Cardiac muscle cell (in vitro differentiated cells and primary cell): ENCODE measurements at regions not wholly inside any gene's neighbourhood (a gene's known extent, or its start where the extent isn't known, plus 50 kb on each side); places are given as distances from the start of the nearest gene placed in this dataset.
A peak's percentile ranks its signal among the peaks of the same experiment; 100 is the strongest.

Source experiments
- DNase-seq, 2 donors: peaks; one replicate each; pipeline versions ENCODE4 v3.0.0 to v3.0.0-alpha.2; 2010 to 2017; ENCODE audit warnings: low read depth in 1 of 2, low spot score in 1 of 2
- H3K27ac ChIP-seq: fragments of 200-600 bp; sonication (generic); 2 replicates; pipeline ENCODE4 v1.5.1; 2016
- H3K27me3 ChIP-seq: fragments of 200-600 bp; sonication (generic); 2 replicates; pipeline ENCODE4 v1.6.0; 2016; ENCODE audit warnings: control low read depth
- H3K36me3 ChIP-seq: fragments of 200-600 bp; sonication (generic); 2 replicates; pipeline ENCODE4 v1.5.1; 2016; ENCODE audit warnings: control low read depth
- H3K4me1 ChIP-seq: fragments of 200-600 bp; sonication (generic); 2 replicates; pipeline ENCODE4 v1.8.1; 2017; ENCODE audit warnings: low read depth, mild to moderate bottlenecking, mixed run types
- H3K4me3 ChIP-seq: fragments of 200-600 bp; sonication (generic); 2 replicates; pipeline ENCODE4 v1.5.1; 2016; ENCODE audit warnings: mild to moderate bottlenecking
- H3K9me3 ChIP-seq: fragments of 200-600 bp; sonication (generic); 2 replicates; pipeline ENCODE4 v1.5.1; 2017; ENCODE audit warnings: low read depth, mild to moderate bottlenecking, control low read depth
- TF ChIP-seq, protein P1 (sequence below): IDR thresholded peaks from 2 replicates; pipeline ENCODE4 v1.5.1; 2012; ENCODE audit warnings: low read depth, mild to moderate bottlenecking, low read length

- H3K27me3 ChIP-seq = no peaks in the 10 kb centered on the region
- H3K27ac ChIP-seq = no peak overlapping the region
- H3K4me1 ChIP-seq = no peaks in the 10 kb centered on the region
- no peaks in the 10 kb centered on the region for H3K36me3 ChIP-seq
- H3K9me3 ChIP-seq = no peaks in the 10 kb centered on the region
- no peak overlapping the region for H3K4me3 ChIP-seq
- TF ChIP-seq, protein P1, sequence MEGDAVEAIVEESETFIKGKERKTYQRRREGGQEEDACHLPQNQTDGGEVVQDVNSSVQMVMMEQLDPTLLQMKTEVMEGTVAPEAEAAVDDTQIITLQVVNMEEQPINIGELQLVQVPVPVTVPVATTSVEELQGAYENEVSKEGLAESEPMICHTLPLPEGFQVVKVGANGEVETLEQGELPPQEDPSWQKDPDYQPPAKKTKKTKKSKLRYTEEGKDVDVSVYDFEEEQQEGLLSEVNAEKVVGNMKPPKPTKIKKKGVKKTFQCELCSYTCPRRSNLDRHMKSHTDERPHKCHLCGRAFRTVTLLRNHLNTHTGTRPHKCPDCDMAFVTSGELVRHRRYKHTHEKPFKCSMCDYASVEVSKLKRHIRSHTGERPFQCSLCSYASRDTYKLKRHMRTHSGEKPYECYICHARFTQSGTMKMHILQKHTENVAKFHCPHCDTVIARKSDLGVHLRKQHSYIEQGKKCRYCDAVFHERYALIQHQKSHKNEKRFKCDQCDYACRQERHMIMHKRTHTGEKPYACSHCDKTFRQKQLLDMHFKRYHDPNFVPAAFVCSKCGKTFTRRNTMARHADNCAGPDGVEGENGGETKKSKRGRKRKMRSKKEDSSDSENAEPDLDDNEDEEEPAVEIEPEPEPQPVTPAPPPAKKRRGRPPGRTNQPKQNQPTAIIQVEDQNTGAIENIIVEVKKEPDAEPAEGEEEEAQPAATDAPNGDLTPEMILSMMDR = no peak
- no peak for DNase-seq
Measured at GRCh38 chr9:31471010-31471409, 913.4 kb upstream of the ACO1 start.

GRCh38 chr9:31486630-31487029, 897.8 kb upstream of the ACO1 start:
- Histone ChIP-seq H3K27me3 (no peaks in the 10 kb centered on the region), H3K4me1 (no peaks in the 10 kb centered on the region), H3K27ac (no peak overlapping the region), H3K4me3 (no peak overlapping the region), H3K36me3 (no peaks in the 10 kb centered on the region), H3K9me3 (no peaks in the 10 kb centered on the region)
- TF ChIP-seq, protein P1 = no peak
- DNase-seq = no peak

DNA sequence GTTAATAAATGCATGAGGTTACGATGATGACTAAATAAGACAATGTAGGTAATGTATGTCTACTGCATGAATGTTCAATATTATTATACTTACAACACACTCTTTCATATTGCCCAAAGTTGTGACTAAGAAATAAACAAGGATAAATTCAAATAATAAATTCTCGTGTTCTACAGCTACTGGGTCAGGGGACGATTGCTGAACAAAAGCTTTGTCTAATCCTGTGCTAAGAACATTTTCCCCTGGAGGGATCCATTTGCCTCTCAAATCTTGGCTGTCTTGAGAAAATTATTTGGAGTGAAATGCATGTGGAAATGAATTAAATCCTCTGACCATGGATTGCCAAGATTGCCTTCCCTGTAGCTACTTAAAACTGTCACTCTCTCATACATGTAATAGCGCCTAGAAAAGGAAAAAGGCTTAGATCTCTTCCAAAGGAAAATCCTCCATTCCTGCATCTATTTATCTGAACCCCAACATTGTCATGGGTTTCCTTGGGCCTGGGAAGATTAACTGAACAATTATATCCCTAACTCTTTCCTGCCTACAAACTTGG, 893.8 kb upstream of the ACO1 start:
- DNase-seq = no peak
- peaks cover 6% of the 10 kb centered on the region for H3K4me1 ChIP-seq
- H3K4me3 ChIP-seq = no peak overlapping the region
- H3K36me3 ChIP-seq = no peaks in the 10 kb centered on the region
- no peak overlapping the region for H3K27ac ChIP-seq
- H3K27me3 ChIP-seq = no peaks in the 10 kb centered on the region
- TF ChIP-seq, protein P1 = no peak
- no peaks in the 10 kb centered on the region for H3K9me3 ChIP-seq

DNA sequence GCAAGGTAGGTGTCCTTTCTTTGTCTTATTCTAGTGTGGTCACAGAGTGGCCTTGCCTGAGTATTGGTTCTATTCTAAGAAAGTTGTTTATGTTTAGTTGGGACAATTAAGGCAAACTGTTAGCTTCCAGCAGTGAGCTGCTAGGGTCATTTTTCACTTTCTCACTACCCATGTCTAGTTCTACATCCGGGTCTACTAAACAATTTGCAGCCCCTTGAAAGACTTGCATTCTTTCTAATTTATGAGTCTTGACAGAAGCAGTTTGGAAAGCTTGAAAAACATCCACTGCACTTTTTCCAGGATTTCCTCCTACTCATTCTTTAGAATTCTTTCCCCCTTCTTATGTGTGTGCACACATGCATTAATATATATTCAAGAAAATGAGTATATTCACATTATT, 892.2 kb upstream of the ACO1 start:
- H3K4me3 ChIP-seq = no peak overlapping the region

DNA sequence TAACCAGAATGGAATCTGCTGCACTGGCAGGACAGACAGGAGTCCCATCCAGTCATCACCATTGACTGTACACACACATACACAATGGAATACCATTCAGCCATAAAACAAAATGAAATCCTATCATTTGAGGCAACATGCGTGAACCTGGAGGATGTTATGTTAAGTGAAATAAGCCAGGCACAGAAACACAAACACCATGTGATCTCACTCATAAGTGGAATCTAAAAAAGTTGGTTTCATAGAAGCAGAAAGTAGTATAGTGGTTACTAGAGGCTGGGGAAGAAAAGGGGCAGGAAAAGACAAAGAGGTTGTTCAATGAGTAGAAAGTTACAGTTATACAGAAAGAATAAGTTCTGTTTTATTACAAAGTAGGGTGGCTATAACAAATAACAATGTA, 884.0 kb upstream of the ACO1 start:
- H3K27ac ChIP-seq = no peak overlapping the region
- H3K9me3 ChIP-seq = no peaks in the 10 kb centered on the region
- H3K36me3 ChIP-seq = no peaks in the 10 kb centered on the region
- DNase-seq = no peak
- H3K27me3 ChIP-seq = no peaks in the 10 kb centered on the region
- H3K4me1 ChIP-seq = no peaks in the 10 kb centered on the region
- TF ChIP-seq, protein P1 = no peak
- no peak overlapping the region for H3K4me3 ChIP-seq

More for the DNA sequence above, 892.2 kb upstream of the ACO1 start:
- TF ChIP-seq, protein P1 = no peak
- H3K9me3 ChIP-seq = no peaks in the 10 kb centered on the region
- DNase-seq = no peak
- H3K27ac ChIP-seq = no peak overlapping the region
- no peaks in the 10 kb centered on the region for H3K27me3 ChIP-seq
- H3K36me3 ChIP-seq = no peaks in the 10 kb centered on the region
- H3K4me1 ChIP-seq = peaks cover 6% of the 10 kb centered on the region

DNA sequence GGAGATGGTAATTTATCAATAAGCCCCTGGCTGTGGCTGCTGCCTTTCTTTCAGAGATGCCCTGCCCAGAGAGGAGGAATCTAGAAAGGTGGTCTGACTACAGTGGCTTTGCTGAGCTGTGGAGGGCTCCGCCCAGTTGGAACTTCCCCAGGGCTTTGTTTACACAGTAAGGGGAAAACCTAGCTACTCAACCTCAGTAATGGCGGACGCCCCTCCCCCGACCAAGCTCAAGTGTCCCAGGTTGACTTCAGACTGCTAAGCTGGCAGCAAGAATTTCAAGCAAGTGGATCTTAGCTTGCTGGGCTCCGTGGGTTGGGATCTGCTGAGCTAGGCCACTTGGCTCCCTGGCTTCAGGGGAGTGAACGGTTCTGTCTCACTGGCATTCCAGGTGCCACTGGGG, 865.4 kb upstream of the ACO1 start:
- DNase-seq = peak in 1 of 2 donors; percentile 3
- Histone ChIP-seq H3K36me3 (no peaks in the 10 kb centered on the region), H3K4me1 (peaks cover under 1% of the 10 kb centered on the region), H3K27ac (no peak overlapping the region), H3K27me3 (no peaks in the 10 kb centered on the region), H3K9me3 (no peaks in the 10 kb centered on the region), H3K4me3 (no peak overlapping the region)
- TF ChIP-seq, protein P1 = no peak
